Thoracic aorta (tissue), 2 donors: ENCODE measurements at regions not wholly inside any gene's neighbourhood (a gene's known extent, or its start where the extent isn't known, plus 50 kb on each side); places are given as distances from the start of the nearest gene placed in this dataset.

Experiments used
- ATAC-seq: fragments of 150-250 bp; one replicate; pipeline ENCODE4 v1.8.0; 2017; ENCODE audit warnings: low read depth; ENCODE audit not compliant: insufficient number of reproducible peaks, low FRiP score
- DNase-seq: peaks from one replicate; pipeline ENCODE4 v3.0.0-alpha.2; 2020; ENCODE audit warnings: low spot score
- H3K27ac ChIP-seq, 2 donors: fragments of 200-600 bp; sonication (generic); 1 replicate in 1 of 2; 2 replicates in 1 of 2; pipeline ENCODE4 v1.5.1; 2016; ENCODE audit warnings: mild to moderate bottlenecking in 2 of 2, moderate library complexity in 2 of 2
- H3K27me3 ChIP-seq: fragments of 200-600 bp; sonication (generic); replicated peaks from 2 replicates; pipeline ENCODE4 v1.6.0; 2016; ENCODE audit warnings: mild to moderate bottlenecking; ENCODE audit not compliant: insufficient read depth
- H3K36me3 ChIP-seq: fragments of 200-600 bp; sonication (generic); one replicate; pipeline ENCODE4 v1.5.1; 2016
- H3K4me1 ChIP-seq, 2 donors: fragments of 200-600 bp; sonication (generic); 1 replicate in 1 of 2; 2 replicates in 1 of 2; pipeline versions ENCODE4 v1.5.1 to v1.6.0; 2016; ENCODE audit warnings: low read depth in 2 of 2, mild to moderate bottlenecking in 1 of 2; ENCODE audit not compliant: control insufficient read depth in 1 of 2
- H3K4me3 ChIP-seq: fragments of 200-600 bp; sonication (generic); 2 replicates; pipeline ENCODE4 v1.5.1; 2016; ENCODE audit warnings: mild to moderate bottlenecking
- H3K9me3 ChIP-seq: fragments of 200-600 bp; sonication (generic); 2 replicates; pipeline ENCODE4 v1.5.1; 2016
- CTCF ChIP-seq: fragments of 200-600 bp; sonication (generic); IDR thresholded peaks from one replicate; pipeline ENCODE4 v1.5.1; 2019; ENCODE audit warnings: antibody characterized with exemption

DNA sequence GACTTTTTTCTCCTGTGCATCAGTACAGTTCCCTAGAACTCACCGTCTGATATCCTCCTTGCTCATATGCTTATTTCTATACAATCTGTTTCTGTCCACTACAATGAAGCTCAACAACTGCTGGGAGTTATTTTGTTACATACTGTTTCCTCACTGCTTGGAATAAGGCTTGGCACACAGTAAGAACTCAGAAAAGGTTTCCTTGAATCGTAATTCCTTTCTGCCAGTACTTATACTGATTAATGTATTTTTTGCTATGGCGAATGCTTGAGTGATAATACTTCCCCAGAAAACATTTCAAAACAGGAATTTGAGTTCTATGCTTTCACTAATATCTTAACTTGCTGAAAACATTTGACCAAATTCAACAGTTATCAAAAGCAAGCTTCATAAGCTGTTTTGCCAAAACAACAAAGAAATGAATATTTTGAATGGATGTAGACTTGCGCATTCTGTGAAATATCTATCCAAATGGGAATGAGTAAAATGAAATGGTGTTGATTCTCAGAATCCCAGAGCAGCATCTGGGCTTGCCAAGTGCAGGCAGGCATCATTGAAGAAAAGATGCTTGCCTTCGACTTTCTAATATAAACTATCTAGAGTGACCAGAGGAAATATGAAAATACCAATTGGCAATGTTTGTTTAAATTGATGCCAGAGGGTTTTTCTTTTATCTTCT is 286.3 kb downstream of the RAP2B start:
- ATAC-seq, result no peak
- Histone ChIP-seq H3K4me3 (no peak overlapping the region), H3K27ac (no peak overlapping the region), H3K9me3 (no peaks in the 10 kb centered on the region), H3K27me3 (no peaks in the 10 kb centered on the region), H3K36me3 (no peaks in the 10 kb centered on the region), H3K4me1 (peaks cover 4 to 7% of the 10 kb centered on the region in 2 donors)
- no peak for TF ChIP-seq CTCF
- DNase-seq, result no peak

DNA sequence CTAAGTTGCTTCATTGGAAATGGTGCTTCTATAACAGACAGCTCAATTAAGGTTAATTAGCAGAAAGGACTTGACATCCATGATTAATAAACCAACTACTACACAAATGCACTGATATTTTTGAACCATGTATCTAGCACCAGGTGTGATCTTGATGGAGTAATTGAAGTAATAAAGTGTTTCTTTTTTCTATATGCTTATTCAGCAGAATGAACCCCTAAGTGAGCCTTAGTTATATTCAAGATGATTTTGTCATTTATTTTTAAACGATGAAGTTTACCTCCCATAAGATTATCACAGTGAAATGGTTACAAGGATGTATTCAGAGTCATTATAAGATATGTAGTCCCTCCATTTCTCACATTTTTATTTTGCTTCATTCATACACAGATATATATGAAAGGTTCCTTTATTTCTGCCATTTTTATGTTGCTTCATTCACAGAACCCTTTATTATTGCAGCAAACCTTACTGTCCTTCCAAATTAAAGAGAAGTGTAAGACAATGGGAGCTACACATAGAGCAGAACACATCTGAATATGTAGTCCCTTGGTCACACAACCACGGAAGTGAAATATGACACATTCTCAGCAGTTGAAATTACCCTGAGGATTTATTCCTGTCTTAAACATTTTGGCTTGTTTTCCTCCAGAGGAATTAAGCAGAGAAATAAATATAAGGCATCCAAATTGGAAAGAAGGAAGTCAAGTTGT is 295.0 kb downstream of the RAP2B start:
- no peak overlapping the region for H3K4me3 ChIP-seq
- H3K27ac ChIP-seq, result no peak overlapping the region
- no peaks in the 10 kb centered on the region for H3K4me1 ChIP-seq
- no peaks in the 10 kb centered on the region for H3K9me3 ChIP-seq
- no peaks in the 10 kb centered on the region for H3K36me3 ChIP-seq
- H3K27me3 ChIP-seq, result no peaks in the 10 kb centered on the region
- ATAC-seq (no peak), DNase-seq (no peak)
- no peak for TF ChIP-seq CTCF

- Histone ChIP-seq H3K4me3 (no peak overlapping the region), H3K27ac (no peak overlapping the region), H3K4me1 (no peaks in the 10 kb centered on the region), H3K27me3 (no peaks in the 10 kb centered on the region), H3K36me3 (no peaks in the 10 kb centered on the region), H3K9me3 (no peaks in the 10 kb centered on the region)
- no peak for TF ChIP-seq CTCF
- ATAC-seq, result no peak
- no peak for DNase-seq
Measured at GRCh38 chr3:153458881-153459280, 296.9 kb downstream of the RAP2B start.

GRCh38 chr3:153462545-153462944 is 300.5 kb downstream of the RAP2B start:
- Histone ChIP-seq H3K9me3 (no peaks in the 10 kb centered on the region), H3K4me3 (no peak overlapping the region), H3K27me3 (no peaks in the 10 kb centered on the region), H3K36me3 (no peaks in the 10 kb centered on the region), H3K4me1 (no peaks in the 10 kb centered on the region), H3K27ac (no peak overlapping the region)
- TF ChIP-seq CTCF, result no peak
- ATAC-seq (no peak), DNase-seq (no peak)

DNA sequence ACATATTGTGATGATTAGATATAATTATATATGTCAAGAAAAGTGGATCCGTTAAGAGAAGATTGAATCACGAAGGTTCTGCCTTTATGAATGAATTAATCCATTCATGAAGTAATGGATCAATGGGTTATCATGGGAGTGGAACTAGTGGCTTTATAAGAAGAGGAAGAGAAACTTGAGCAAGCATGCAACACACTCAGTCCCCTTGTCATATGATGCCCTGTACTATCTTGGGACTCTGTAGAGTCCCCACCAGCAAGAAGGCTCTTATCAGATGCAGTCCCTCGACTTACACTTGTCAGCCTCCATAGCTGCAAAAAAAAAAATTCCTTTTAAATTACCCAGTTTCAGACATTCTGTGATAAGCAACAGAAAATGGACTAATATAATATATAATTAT is 301.9 kb downstream of the RAP2B start:
- Histone ChIP-seq H3K36me3 (no peaks in the 10 kb centered on the region), H3K27ac (no peak overlapping the region), H3K4me1 (no peaks in the 10 kb centered on the region), H3K4me3 (no peak overlapping the region), H3K9me3 (no peaks in the 10 kb centered on the region), H3K27me3 (no peaks in the 10 kb centered on the region)
- DNase-seq (no peak), ATAC-seq (no peak)
- TF ChIP-seq CTCF, result no peak
